ENCODE measurements at regions not wholly inside any gene's neighbourhood (a gene's known extent, or its start where the extent isn't known, plus 50 kb on each side); places are given as distances from the start of the nearest gene placed in this dataset.

GRCh38 chrX:883588-883987, 253.0 kb downstream of the SHOX start:
- H3K23ac ChIP-seq (ENCODE audit: low read depth, low read length), result no peak overlapping the region
- dilution Hi-C loops (cut with HindIII; ENCODE audit: low sequenced_read_pairs, unreplicated experiment) (no loop called here), intact Hi-C loops (cut with micrococcal nuclease) (no loop called here), in situ Hi-C loops (cut with MboI; ENCODE audit: low sequenced_read_pairs) (no loop called here)
- no peaks in the 10 kb centered on the region for H3K36me3 ChIP-seq (ENCODE audit: control insufficient read depth, insufficient read depth, low read length)
- TF ChIP-seq BHLHE40 (IDR thresholded peaks at IDR 0.05; ENCODE audit: low read depth, low read length), result no peak
- no peak for TF ChIP-seq NFE2L2 (IDR thresholded peaks at IDR 0.05; ENCODE audit: low read depth, low read length)
- TF ChIP-seq CHD1 (IDR thresholded peaks at IDR 0.05; ENCODE audit: low read depth, low read length), result no peak
- TF ChIP-seq, protein P1, sequence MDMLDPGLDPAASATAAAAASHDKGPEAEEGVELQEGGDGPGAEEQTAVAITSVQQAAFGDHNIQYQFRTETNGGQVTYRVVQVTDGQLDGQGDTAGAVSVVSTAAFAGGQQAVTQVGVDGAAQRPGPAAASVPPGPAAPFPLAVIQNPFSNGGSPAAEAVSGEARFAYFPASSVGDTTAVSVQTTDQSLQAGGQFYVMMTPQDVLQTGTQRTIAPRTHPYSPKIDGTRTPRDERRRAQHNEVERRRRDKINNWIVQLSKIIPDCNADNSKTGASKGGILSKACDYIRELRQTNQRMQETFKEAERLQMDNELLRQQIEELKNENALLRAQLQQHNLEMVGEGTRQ (IDR thresholded peaks at IDR 0.05; ENCODE audit: low read depth, low read length), result no peak
- no peak for TF ChIP-seq CEBPB (IDR thresholded peaks at IDR 0.05; ENCODE audit: low read depth, low read length)
- TF ChIP-seq MXI1 (IDR thresholded peaks at IDR 0.05; ENCODE audit: borderline replicate concordance, low read depth, low read length), result no peak
- TF ChIP-seq POLR2A (IDR thresholded peaks at IDR 0.05; ENCODE audit: low read depth, low read length), result no peak
- TF ChIP-seq SMC3 (IDR thresholded peaks at IDR 0.05; ENCODE audit: low read depth, low read length), result no peak
- TF ChIP-seq MAFK (IDR thresholded peaks at IDR 0.05; ENCODE audit: low read depth, low read length), result no peak
- TF ChIP-seq, protein P2, sequence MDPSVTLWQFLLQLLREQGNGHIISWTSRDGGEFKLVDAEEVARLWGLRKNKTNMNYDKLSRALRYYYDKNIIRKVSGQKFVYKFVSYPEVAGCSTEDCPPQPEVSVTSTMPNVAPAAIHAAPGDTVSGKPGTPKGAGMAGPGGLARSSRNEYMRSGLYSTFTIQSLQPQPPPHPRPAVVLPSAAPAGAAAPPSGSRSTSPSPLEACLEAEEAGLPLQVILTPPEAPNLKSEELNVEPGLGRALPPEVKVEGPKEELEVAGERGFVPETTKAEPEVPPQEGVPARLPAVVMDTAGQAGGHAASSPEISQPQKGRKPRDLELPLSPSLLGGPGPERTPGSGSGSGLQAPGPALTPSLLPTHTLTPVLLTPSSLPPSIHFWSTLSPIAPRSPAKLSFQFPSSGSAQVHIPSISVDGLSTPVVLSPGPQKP (IDR thresholded peaks at IDR 0.05; ENCODE audit: borderline replicate concordance, low read depth, low read length), result no peak
- TF ChIP-seq MAZ (IDR thresholded peaks at IDR 0.05; ENCODE audit: borderline replicate concordance, low read depth, low read length), result no peak
- TF ChIP-seq RCOR1 (IDR thresholded peaks at IDR 0.05; ENCODE audit: insufficient replicate concordance, low read length), result no peak
- TF ChIP-seq FOS (IDR thresholded peaks at IDR 0.05; ENCODE audit: low read depth, low read length), result no peak
- no peak for TF ChIP-seq RAD21 (IDR thresholded peaks at IDR 0.05; ENCODE audit: low read length)
- no peak for TF ChIP-seq CTCF (conservative IDR thresholded peaks at IDR 0.05; ENCODE audit: low read depth, low read length)
- no peak for TF ChIP-seq RFX5 (IDR thresholded peaks at IDR 0.05; ENCODE audit: low read depth, low read length)
- no peaks in the 10 kb centered on the region for H3K27me3 ChIP-seq (ENCODE audit: control insufficient read depth, insufficient read depth, low read length)
- H2AFZ ChIP-seq (replicated peaks; ENCODE audit: low read length, poor library complexity), result no peak overlapping the region
- H3K9me3 ChIP-seq (ENCODE audit: control insufficient read depth, insufficient read depth, low read length), result peaks cover 13% of the 10 kb centered on the region
- no peak overlapping the region for H3K27ac ChIP-seq (ENCODE audit: insufficient read depth, low read length)
- H3K4me3 ChIP-seq (ENCODE audit: insufficient read depth, low read depth, low read length), result no peak overlapping the region
- no peak overlapping the region for H4K91ac ChIP-seq (ENCODE audit: insufficient read depth, low read depth, low read length)
- H2AK5ac ChIP-seq (ENCODE audit: low read depth, low read length), result no peak overlapping the region
- no peak overlapping the region for H3K4me2 ChIP-seq (ENCODE audit: low read depth, low read length)
- H2AK9ac ChIP-seq (replicated peaks; ENCODE audit: low read depth, low read length, poor library complexity), result no peak overlapping the region
- no peak overlapping the region for H2BK5ac ChIP-seq (ENCODE audit: low read depth, low read length, poor library complexity, severe bottlenecking)
- no peaks in the 10 kb centered on the region for H3K79me1 ChIP-seq (ENCODE audit: low read depth in 1 of 2, low read length in 2 of 2)
- H4K8ac ChIP-seq (ENCODE audit: low read depth in 2 of 2, low read length in 2 of 2), result no peak overlapping the region
- H3K56ac ChIP-seq (ENCODE audit: extremely low read depth, insufficient read depth, low read length), result no peak overlapping the region
- H3K18ac ChIP-seq (ENCODE audit: low read depth, low read length), result no peak overlapping the region
- H2BK20ac ChIP-seq (ENCODE audit: low read depth, low read length), result no peak overlapping the region
- no peaks in the 10 kb centered on the region for H3K4me1 ChIP-seq (ENCODE audit: control insufficient read depth, insufficient read depth, low read length)
- no peak overlapping the region for H3K4ac ChIP-seq (ENCODE audit: low read depth, low read length)
- H3K9me1 ChIP-seq (ENCODE audit: insufficient read depth, low read length), result no peaks in the 10 kb centered on the region
- POLR2A ChIA-PET (ENCODE audit: unreplicated experiment), result no interaction called here
- no peaks in the 10 kb centered on the region for H4K20me1 ChIP-seq (ENCODE audit: insufficient read depth, low read length)
- no peak overlapping the region for H2BK120ac ChIP-seq (ENCODE audit: low read depth, low read length)
- CTCF ChIA-PET, result no interaction called here
- no peak overlapping the region for H2BK15ac ChIP-seq (ENCODE audit: low read depth, low read length)
- BruUV-seq (replicated peaks), result no TSS peak
- ATAC-seq (ENCODE audit: low read depth) (no peak), DNase-seq (no peak)
- 20% methylated on average over 1 of the region's 10 CpGs; no CpG with 5 or more reads in 1 of the 2 experiments for WGBS, 2 experiments (ENCODE audit: extremely low coverage in 2 of 2, insufficient read length in 1 of 2)
- no peak overlapping the region for H4K5ac ChIP-seq (ENCODE audit: low read depth, low read length)
- no peak overlapping the region for H3K9ac ChIP-seq (ENCODE audit: low read depth, low read length)
- H3K14ac ChIP-seq (replicated peaks; ENCODE audit: low read depth, low read length), result no peak overlapping the region
